ENCODE measurements at regions not wholly inside any gene's neighbourhood (a gene's known extent, or its start where the extent isn't known, plus 50 kb on each side); places are given as distances from the start of the nearest gene placed in this dataset.

- TF ChIP-seq CTCF (conservative IDR thresholded peaks at IDR 0.05; ENCODE audit: low read length): no peak
- DNase-seq (ENCODE audit: low read depth): peak; percentile 33
Observed at GRCh38 chr4:182015893-182016292, 227.3 kb upstream of the TENM3 start.

GRCh38 chr4:182017038-182017437 is 226.2 kb upstream of the TENM3 start:
- DNase-seq (ENCODE audit: low read depth): no peak
- no peak overlapping the region for H3K4me3 ChIP-seq (ENCODE audit: low read length)
- no peak for TF ChIP-seq CTCF (conservative IDR thresholded peaks at IDR 0.05; ENCODE audit: low read length)

More at GRCh38 chr4:182015893-182016292, 227.3 kb upstream of the TENM3 start:
- H3K4me3 ChIP-seq (ENCODE audit: low read length): no peak overlapping the region

- H3K4me3 ChIP-seq (ENCODE audit: low read length): no peak overlapping the region
- DNase-seq (ENCODE audit: low read depth): no peak
- no peak for TF ChIP-seq CTCF (conservative IDR thresholded peaks at IDR 0.05; ENCODE audit: low read length)
Observed at GRCh38 chr4:182018691-182019090, 224.5 kb upstream of the TENM3 start.

- no peak for TF ChIP-seq CTCF (conservative IDR thresholded peaks at IDR 0.05; ENCODE audit: low read length)
- no peak for DNase-seq (ENCODE audit: low read depth)
- H3K4me3 ChIP-seq (ENCODE audit: low read length): no peak overlapping the region
Observed at GRCh38 chr4:182019148-182019652, 224.0 kb upstream of the TENM3 start.

GRCh38 chr4:182022909-182023308 is 220.3 kb upstream of the TENM3 start:
- no peak for DNase-seq (ENCODE audit: low read depth)
- H3K4me3 ChIP-seq (ENCODE audit: low read length): no peak overlapping the region
- no peak for TF ChIP-seq CTCF (conservative IDR thresholded peaks at IDR 0.05; ENCODE audit: low read length)

GRCh38 chr4:182023469-182023868 is 219.7 kb upstream of the TENM3 start:
- no peak for TF ChIP-seq CTCF (conservative IDR thresholded peaks at IDR 0.05; ENCODE audit: low read length)
- no peak for DNase-seq (ENCODE audit: low read depth)
- H3K4me3 ChIP-seq (ENCODE audit: low read length): no peak overlapping the region

GRCh38 chr4:182042945-182043344 is 200.3 kb upstream of the TENM3 start:
- no peak for DNase-seq (ENCODE audit: low read depth)
- H3K4me3 ChIP-seq (ENCODE audit: low read length): no peak overlapping the region
- no peak for TF ChIP-seq CTCF (conservative IDR thresholded peaks at IDR 0.05; ENCODE audit: low read length)
